ENCODE measurements at regions not wholly inside any gene's neighbourhood (a gene's known extent, or its start where the extent isn't known, plus 50 kb on each side); places are given as distances from the start of the nearest gene placed in this dataset.

GRCh38 chr7:156534925-156535324 is 105.6 kb upstream of the RNF32 start:
- BruUV-seq (replicated peaks), result no TSS peak
- H3K9ac ChIP-seq (ENCODE audit: low read depth, low read length), result no peak overlapping the region
- no peak overlapping the region for H2BK120ac ChIP-seq (ENCODE audit: low read depth, low read length)
- WGBS, 2 experiments (ENCODE audit: extremely low coverage in 2 of 2, insufficient read length in 1 of 2), result 92% methylated on average over 2 of the region's 9 CpGs; no CpG with 5 or more reads in 1 of the 2 experiments
- no peaks in the 10 kb centered on the region for H3K36me3 ChIP-seq (ENCODE audit: control insufficient read depth, insufficient read depth, low read length)
- H3K56ac ChIP-seq (ENCODE audit: extremely low read depth, insufficient read depth, low read length), result no peak overlapping the region
- no peak overlapping the region for H4K5ac ChIP-seq (ENCODE audit: low read depth, low read length)
- dilution Hi-C loops (cut with HindIII; ENCODE audit: low sequenced_read_pairs, unreplicated experiment) (no loop called here), intact Hi-C loops (cut with micrococcal nuclease) (no loop called here), in situ Hi-C loops (cut with MboI; ENCODE audit: low sequenced_read_pairs) (no loop called here)
- no peak overlapping the region for H3K4me3 ChIP-seq (ENCODE audit: insufficient read depth, low read depth, low read length)
- no peaks in the 10 kb centered on the region for H4K20me1 ChIP-seq (ENCODE audit: insufficient read depth, low read length)
- no peaks in the 10 kb centered on the region for H3K79me1 ChIP-seq (ENCODE audit: low read depth in 1 of 2, low read length in 2 of 2)
- H3K27me3 ChIP-seq (ENCODE audit: control insufficient read depth, insufficient read depth, low read length), result no peaks in the 10 kb centered on the region
- no peak for TF ChIP-seq RFX5 (IDR thresholded peaks at IDR 0.05; ENCODE audit: low read depth, low read length)
- TF ChIP-seq SMC3 (IDR thresholded peaks at IDR 0.05; ENCODE audit: low read depth, low read length), result no peak
- TF ChIP-seq USF2 (IDR thresholded peaks at IDR 0.05; ENCODE audit: low read depth, low read length), result no peak
- no peak for TF ChIP-seq BHLHE40 (IDR thresholded peaks at IDR 0.05; ENCODE audit: low read depth, low read length)
- no peak for TF ChIP-seq RCOR1 (IDR thresholded peaks at IDR 0.05; ENCODE audit: insufficient replicate concordance, low read length)
- TF ChIP-seq FOS (IDR thresholded peaks at IDR 0.05; ENCODE audit: low read depth, low read length), result no peak
- TF ChIP-seq CEBPB (IDR thresholded peaks at IDR 0.05; ENCODE audit: low read depth, low read length), result no peak
- TF ChIP-seq ELK1 (IDR thresholded peaks at IDR 0.05; ENCODE audit: borderline replicate concordance, low read depth, low read length), result no peak
- TF ChIP-seq MAFK (IDR thresholded peaks at IDR 0.05; ENCODE audit: low read depth, low read length), result no peak
- TF ChIP-seq RAD21 (IDR thresholded peaks at IDR 0.05; ENCODE audit: low read length), result no peak
- no peak for TF ChIP-seq MAZ (IDR thresholded peaks at IDR 0.05; ENCODE audit: borderline replicate concordance, low read depth, low read length)
- TF ChIP-seq CTCF (conservative IDR thresholded peaks at IDR 0.05; ENCODE audit: low read depth, low read length), result no peak
- TF ChIP-seq MXI1 (IDR thresholded peaks at IDR 0.05; ENCODE audit: borderline replicate concordance, low read depth, low read length), result no peak
- TF ChIP-seq CHD1 (IDR thresholded peaks at IDR 0.05; ENCODE audit: low read depth, low read length), result no peak
- TF ChIP-seq POLR2A (IDR thresholded peaks at IDR 0.05; ENCODE audit: low read depth, low read length), result no peak
- TF ChIP-seq NFE2L2 (IDR thresholded peaks at IDR 0.05; ENCODE audit: low read depth, low read length), result no peak
- peaks cover 12% of the 10 kb centered on the region for H3K9me3 ChIP-seq (ENCODE audit: control insufficient read depth, insufficient read depth, low read length)
- POLR2A ChIA-PET (ENCODE audit: unreplicated experiment), result no interaction called here
- no peaks in the 10 kb centered on the region for H3K4me1 ChIP-seq (ENCODE audit: control insufficient read depth, insufficient read depth, low read length)
- no peak overlapping the region for H3K23ac ChIP-seq (ENCODE audit: low read depth, low read length)
- no peak overlapping the region for H2AFZ ChIP-seq (replicated peaks; ENCODE audit: low read length, poor library complexity)
- no peak for DNase-seq
- H2AK5ac ChIP-seq (ENCODE audit: low read depth, low read length), result no peak overlapping the region
- no peak overlapping the region for H3K14ac ChIP-seq (replicated peaks; ENCODE audit: low read depth, low read length)
- H3K27ac ChIP-seq (ENCODE audit: insufficient read depth, low read length), result no peak overlapping the region
- H4K8ac ChIP-seq (ENCODE audit: low read depth in 2 of 2, low read length in 2 of 2), result no peak overlapping the region
- no peak overlapping the region for H2BK15ac ChIP-seq (ENCODE audit: low read depth, low read length)
- no peak overlapping the region for H3K4ac ChIP-seq (ENCODE audit: low read depth, low read length)
- no peak overlapping the region for H2AK9ac ChIP-seq (replicated peaks; ENCODE audit: low read depth, low read length, poor library complexity)
- H4K91ac ChIP-seq (ENCODE audit: insufficient read depth, low read depth, low read length), result no peak overlapping the region
- CTCF ChIA-PET, result no interaction called here
- no peak overlapping the region for H2BK20ac ChIP-seq (ENCODE audit: low read depth, low read length)
- no peak overlapping the region for H2BK5ac ChIP-seq (ENCODE audit: low read depth, low read length, poor library complexity, severe bottlenecking)
- H3K4me2 ChIP-seq (ENCODE audit: low read depth, low read length), result no peak overlapping the region
- H3K18ac ChIP-seq (ENCODE audit: low read depth, low read length), result no peak overlapping the region
- ATAC-seq (ENCODE audit: low read depth), result no peak
- H3K9me1 ChIP-seq (ENCODE audit: insufficient read depth, low read length), result no peaks in the 10 kb centered on the region
